ENCODE measurements at regions not wholly inside any gene's neighbourhood (a gene's known extent, or its start where the extent isn't known, plus 50 kb on each side); places are given as distances from the start of the nearest gene placed in this dataset.

DNA sequence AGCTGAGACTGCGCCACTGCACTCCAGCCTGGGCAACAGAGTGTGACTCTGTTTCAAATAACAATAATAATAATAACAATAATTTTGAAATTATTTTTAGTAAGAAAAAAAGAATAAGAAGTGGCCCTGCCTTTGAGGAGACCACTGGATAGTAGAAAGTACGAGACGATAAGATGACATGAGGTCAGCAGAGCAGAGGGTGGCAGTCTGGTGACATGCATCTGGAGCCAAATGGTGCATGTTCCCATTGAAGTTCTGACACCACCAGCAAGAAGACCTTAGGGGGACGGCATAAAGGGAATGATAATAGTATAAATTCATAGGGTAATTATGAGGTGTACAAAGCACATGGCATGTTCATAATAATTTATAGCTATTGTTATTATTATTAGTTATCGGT is 542.2 kb upstream of the TBL1XR1 start:
- TF ChIP-seq EP300 (IDR thresholded peaks at IDR 0.05) (no peak), POLR2AphosphoS5 (IDR thresholded peaks at IDR 0.05) (no peak), CTCF (IDR thresholded peaks at IDR 0.05) (no peak), POLR2A (IDR thresholded peaks at IDR 0.05) (no peak)
